Islet precursor cell (in vitro differentiated cells): ENCODE measurements at regions not wholly inside any gene's neighbourhood (a gene's known extent, or its start where the extent isn't known, plus 50 kb on each side); places are given as distances from the start of the nearest gene placed in this dataset.
"Not testable (repeated sequence)": the region's sequence is repeated elsewhere in the genome, so short reads cannot be mapped to it uniquely, and the experiment has no call there.

Experiments used
- DNase-seq: peaks from one replicate; pipeline ENCODE4 v3.0.0-alpha.2; 2018

GRCh38 chr4:109378511-109378910, 55.1 kb upstream of the SEC24B start:
- DNase-seq: no peak

GRCh38 chr4:109378076-109378475, 55.5 kb upstream of the SEC24B start:
- DNase-seq: no peak

- no peak for DNase-seq
Measured at GRCh38 chr4:109375778-109376414, 57.7 kb upstream of the SEC24B start.

- DNase-seq: peak; percentile 62
Measured at GRCh38 chr4:109368661-109369060, 65.0 kb upstream of the SEC24B start.

- DNase-seq: no peak
Measured at GRCh38 chr4:109365939-109366338, 63.5 kb upstream of the COL25A1 start.

- not testable (repeated sequence) for DNase-seq
Measured at GRCh38 chr4:109365297-109365696, 62.8 kb upstream of the COL25A1 start.

- DNase-seq: no peak
Measured at GRCh38 chr4:109359040-109359646, 56.7 kb upstream of the COL25A1 start.

GRCh38 chr4:109355835-109356234, 53.4 kb upstream of the COL25A1 start:
- DNase-seq: no peak

- no peak for DNase-seq
Measured at GRCh38 chr4:109352941-109353340, 50.5 kb upstream of the COL25A1 start.
